Stimulated activated CD4-positive, alpha-beta T cell treated with anti-CD3 and anti-CD28 coated beads, Interleukin-1b, Interleukin-23, amount 100 ng/mL, for 24 hours (primary cell): ENCODE measurements at regions not wholly inside any gene's neighbourhood (a gene's known extent, or its start where the extent isn't known, plus 50 kb on each side); places are given as distances from the start of the nearest gene placed in this dataset.
"Not testable (repeated sequence)": the region's sequence is repeated elsewhere in the genome, so short reads cannot be mapped to it uniquely, and the experiment has no call there.

Experiments
- DNase-seq, 4 experiments: peaks; one replicate each; pipeline ENCODE4 v3.0.0-alpha.2; 2020; ENCODE audit warnings: low read depth in 4 of 4, low spot score in 1 of 4

DNA sequence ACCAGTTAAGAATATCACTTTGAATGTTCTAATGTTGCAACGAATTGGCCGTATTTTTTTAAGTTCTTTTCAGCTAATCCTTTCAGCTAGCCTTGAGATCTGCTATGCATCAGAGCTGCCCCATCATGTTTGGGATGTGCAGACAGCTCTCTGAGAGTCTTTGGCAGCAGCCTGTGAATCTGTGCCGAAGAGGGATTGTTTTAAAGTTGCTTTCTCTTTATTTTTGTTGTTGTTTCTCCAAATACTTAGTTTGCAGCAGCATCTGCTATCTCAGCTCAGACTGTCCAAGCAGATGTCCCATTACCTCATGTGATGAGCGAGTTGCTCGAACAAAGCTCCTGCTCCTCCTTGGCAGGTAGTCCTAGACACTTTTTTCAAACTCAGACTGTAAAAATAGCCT is 1002.5 kb upstream of the INTU start:
- DNase-seq = no peak

DNA sequence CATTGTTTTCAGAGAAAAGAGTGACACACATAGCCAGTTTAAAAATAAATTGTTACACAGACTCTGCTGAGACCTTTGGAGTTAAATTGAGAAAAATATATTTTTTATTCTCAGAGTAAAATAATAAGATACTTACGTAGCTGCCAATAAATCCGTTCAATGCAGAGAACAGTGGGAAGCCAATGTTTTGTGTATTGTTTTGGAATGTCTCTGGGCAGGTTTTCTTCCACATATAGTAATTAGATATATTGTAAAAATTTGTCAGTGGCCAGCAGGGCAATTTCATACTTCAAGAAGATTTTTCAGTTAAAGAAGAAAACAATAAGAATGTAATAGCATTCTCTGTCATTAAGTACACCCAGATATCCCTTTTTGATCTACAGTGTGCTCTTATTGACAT is 999.5 kb upstream of the INTU start:
- no peak for DNase-seq

DNA sequence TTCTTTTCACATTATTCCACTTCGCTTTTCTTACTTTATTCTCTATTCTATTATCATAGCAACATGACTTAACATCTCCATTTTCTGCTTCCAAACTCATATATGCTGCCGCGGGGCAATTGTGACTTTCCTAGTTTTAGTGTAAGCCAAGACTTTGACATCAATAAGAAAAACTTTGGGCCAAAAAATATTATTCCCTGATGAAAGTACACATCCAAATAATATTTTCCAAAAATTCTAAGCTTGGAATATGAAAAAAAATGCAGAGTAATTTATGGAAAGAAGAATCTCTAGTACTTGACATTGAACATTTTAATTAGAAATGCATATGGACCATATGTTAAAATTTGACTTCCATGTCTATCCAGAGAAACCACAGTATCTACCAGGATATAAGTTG is 995.1 kb upstream of the INTU start:
- DNase-seq = no peak

DNA sequence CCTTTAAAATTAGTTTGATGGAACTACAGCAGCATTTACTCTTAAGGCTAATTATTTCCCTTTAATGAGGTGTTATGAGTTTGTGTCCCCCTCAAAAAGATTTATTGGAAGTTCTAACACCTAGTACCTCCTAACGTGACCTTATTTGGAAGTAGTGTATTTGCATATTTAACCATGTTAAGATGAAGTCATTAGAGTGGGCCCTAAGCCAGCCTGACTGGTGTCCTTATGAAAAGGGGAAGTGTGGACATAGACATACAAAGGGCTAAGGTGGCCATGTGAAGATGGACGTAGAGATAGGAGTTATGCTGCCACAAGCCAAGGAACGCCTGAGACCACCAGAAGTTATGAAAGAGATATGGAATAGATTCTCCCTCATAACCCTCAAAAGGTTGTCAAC is 985.4 kb upstream of the INTU start:
- DNase-seq = no peak

DNA sequence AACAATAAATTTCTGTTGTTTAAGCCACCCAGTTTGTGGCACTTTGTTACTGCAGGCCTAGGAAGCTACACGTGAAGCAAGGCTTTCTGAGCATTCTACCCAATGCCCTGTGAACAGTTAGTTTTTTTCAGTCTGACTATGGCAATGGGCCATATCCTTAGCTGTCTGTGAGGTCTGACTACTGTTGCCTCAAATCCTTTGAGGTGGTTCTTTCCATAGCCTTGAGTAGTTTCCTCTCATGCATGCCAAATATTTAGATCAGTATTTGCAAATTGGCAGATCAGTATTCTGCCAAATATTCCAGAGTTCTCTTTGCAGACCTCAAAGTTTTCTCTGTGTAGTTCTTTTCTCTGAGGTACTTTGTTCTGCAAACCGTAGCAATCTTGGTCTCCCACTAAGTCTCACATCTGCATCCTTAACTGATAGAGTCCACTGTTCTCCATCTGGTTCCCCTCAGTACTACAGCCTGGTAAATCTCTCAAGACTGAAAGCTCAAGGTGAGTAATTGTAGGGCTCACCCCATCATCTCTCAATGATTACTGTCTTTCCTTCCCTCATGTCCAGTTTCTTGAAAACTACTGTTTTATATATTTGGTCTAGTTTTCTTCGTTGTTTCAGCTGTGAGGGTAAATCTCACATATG is 984.9 kb upstream of the INTU start:
- DNase-seq = no peak

DNA sequence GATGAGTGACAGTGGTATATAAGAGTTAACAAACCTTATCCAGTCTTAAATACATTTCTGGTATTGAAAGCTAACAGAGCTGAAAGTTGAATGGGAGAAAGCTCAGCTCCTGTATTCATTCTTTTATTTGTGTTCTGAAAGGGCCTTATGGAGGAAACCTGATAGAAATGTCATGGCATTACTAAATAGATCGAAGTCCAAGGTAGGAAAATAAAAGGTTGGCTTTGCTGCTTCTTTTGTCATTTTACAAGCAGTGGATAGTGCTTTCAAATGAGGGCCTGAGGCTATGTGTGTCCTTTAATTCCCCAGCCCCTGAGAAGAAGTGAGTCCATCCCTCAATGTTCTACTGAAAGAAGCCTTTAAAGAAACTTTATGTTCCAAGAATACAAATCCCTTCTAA is 974.3 kb upstream of the INTU start:
- no peak for DNase-seq

DNA sequence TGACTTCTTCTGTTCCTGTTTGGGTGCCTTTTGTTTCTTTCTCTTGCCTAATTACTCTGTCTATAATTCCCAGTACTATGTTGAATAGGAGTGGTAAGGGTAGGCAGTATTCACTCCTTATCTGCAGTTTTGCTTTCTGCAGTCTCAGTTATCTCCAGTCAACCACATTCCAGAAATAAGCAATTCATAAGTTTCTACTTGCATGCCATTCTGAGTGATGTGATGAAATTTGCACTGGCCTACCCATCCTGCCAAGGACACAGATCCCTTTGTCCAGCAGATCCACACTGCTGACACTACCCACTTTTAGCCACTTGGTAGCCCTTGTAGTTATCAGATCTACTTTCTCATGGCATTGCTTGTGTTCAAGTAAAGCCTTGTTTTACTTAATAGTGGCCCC is 971.6 kb upstream of the INTU start:
- DNase-seq = no peak

DNA sequence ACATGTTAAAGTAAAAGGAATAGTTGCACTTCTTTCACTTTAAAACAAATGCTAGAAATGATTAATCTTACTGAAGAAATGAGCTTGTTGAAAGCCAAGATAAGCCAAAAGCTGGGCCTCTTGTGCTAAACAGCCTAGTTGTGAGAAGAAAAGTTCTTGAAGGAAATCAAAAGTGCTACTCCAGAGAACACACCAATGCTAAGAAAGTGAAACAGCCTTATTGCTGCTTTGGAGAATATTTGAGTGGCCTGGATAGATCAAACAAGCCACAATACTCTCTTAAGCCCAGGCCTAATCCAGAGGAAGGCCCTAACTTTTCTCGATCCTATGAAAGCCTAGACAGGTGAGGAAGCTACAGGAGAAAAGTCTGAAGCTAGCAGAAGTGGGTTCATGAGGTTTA is 967.9 kb upstream of the INTU start:
- no peak for DNase-seq

DNA sequence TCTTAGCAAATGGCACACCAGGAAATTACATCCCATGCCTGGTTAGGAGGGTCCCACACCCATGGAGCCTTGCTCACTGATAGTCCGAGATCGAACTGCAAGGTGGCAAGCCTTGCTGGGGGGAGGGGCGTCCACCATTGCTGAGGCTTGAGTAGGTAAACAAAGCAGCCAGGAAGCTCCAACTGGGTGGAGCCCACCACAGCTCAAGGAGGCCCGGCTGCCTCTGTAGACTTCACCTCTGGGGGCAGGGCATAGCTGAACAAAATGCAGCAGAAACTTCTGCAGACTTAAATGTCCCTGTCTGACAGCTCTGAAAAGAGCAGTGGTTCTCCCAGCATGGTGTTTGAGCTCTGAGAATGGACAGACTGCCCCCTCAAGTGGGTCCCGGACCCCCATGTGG is 962.7 kb upstream of the INTU start:
- DNase-seq = not testable (repeated sequence)

DNA sequence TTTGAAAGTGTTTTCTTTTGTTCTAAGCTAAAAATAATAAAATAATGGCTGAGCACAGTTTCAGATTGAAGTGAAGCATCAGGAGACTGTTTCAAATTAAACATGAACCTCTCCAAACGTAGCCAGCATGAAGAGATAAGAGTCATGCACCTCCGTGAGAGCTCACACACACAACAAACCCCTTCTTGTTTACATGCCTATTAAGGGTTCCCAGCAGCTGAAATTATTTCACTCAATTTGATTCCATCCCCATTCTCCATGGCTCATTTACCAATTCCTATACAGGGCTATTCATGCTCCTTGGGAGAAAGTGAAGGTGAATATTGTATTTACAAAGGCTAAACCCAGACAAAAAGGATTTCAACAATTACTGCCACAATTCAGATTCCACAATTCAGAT is 954.1 kb upstream of the INTU start:
- no peak for DNase-seq

DNA sequence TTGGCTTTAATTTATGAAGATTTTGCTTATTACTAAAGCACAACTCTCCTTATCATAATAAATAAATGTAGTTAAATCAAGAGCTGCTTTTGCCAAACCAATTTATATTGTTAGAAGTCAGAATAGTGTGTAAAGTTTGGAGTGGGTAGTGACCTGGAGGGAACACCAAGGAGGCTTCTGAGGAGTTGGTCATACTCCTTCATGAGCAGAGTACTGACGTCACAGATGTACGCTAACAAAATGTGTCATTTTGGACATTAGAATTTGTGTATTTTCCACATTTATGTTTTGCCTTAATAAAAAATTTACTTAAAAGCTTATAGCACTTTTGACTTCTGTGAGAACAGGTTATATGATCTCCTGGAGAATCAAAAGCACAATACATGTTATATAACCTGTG is 953.5 kb upstream of the INTU start:
- no peak for DNase-seq

DNA sequence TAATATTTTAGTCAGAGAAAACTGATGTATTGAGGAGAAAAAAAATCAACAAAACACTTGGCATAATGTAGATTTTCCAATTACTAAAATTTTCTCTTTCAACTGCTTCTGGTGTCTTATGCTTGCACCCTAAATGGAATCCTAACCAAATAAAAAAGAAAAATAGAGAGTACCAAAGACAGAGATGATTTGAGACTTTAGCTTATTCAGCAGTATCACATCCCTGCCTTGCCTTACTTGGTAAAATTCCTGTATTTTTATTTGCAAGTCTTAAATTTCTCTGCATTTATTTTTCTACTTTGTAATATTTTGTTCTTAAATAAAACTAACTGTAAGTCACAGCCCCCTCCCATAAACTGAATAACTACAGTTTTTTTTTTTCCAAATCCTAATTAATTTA is 950.5 kb upstream of the INTU start:
- no peak for DNase-seq

DNA sequence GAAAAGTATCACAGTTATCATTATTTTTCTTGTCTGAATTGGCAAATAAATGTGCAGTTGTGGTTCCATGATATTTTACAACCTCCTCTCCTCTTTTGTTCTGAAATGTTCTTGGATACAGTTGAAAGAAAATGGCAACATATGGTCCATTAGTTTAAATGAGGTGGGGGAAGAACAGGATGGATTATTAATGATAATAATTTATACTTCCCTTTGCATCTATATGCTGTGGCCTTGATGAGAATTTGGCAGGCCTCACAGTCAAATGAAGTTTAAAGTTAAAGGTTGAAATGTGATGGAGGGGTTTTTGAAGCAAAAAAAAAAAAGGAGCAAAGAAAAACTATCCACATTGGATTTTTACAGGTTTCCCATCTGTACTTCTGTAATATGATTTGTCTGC is 946.3 kb upstream of the INTU start:
- DNase-seq = no peak

DNA sequence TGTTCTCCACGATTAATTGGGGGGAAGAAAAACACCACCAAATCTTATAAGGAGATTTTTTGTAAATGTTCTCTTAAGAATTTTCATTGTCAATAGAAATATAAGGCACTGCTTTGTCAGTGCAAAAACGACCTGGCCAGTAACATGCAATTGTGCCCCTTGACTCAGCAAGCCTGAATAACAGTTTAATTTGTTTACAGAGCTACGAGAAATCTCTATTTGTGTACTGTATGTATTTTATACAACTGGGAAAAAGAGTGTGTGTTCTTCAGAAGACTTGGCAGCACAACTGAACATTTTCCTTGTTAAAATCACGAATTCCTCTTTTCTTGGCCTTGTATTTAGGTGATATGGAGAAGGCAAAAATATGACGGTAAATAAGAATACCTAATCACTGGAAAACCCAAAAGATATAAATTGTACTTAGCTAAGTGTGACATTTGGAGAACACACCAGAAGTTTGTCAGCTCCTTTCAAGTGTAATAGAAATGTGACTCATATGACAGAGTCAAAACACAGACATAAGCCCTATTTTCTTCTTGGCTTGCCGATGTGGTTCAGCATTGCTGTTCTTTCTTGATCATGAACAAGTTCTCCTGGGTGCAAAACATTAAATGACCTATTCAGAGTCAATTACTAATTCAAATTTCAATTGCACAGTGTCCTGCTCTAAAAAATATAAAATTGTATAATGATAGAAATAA is 945.0 kb upstream of the INTU start:
- no peak for DNase-seq

DNA sequence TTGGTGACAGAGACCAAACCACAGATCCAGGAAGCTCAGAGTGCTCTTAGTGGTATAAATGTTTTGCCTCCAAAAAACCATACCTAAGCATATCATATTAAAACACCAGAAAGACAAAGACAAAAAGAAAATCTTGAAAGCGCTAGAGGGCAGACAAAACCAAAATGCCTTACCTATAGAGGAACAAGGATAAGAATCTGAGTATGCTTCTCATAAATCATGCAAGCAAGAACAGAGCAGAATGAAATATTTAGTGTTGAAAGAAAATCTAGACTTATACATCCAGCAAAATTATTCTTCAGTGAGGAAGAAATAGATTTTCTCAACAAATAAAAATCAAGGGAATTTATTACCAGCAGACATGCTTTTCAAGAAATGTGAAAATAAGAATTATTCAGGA is 941.0 kb upstream of the INTU start:
- no peak for DNase-seq

DNA sequence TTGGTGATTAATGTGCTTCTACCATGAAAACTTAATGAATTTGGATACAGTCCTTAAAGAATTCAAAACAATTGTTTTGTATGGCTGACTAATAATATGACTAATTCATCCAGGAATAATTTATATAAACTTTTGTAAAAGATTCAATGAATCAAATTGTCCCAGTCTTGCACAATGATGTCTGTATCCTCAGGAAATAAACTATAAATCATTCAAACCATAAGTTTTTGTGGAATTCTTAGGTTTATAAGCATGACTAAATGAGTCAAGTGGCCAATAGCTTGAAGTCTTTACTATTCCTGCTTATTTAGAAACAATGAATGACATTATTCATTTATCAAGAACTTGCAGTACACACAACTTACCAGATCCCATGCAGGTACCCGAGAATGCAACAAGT is 935.0 kb upstream of the INTU start:
- DNase-seq = no peak

DNA sequence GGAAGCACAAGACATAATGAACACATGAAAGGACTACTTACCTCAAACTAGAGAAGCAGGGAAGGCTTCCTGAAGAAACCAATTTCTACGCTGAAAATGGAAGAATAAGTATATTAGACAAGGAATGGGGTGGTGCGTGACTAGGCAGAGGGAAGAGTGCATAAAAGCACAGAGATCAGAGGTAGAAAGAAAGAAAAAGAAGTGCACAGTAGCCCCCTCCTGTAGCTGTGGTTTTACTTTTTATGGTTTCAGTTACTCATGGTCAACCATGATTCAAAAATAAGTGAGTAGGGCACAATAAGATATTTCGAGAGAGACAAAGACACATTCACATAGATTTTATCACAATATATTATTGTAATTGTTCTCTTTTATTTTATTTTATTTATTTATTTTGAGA is 934.5 kb upstream of the INTU start:
- DNase-seq = no peak

DNA sequence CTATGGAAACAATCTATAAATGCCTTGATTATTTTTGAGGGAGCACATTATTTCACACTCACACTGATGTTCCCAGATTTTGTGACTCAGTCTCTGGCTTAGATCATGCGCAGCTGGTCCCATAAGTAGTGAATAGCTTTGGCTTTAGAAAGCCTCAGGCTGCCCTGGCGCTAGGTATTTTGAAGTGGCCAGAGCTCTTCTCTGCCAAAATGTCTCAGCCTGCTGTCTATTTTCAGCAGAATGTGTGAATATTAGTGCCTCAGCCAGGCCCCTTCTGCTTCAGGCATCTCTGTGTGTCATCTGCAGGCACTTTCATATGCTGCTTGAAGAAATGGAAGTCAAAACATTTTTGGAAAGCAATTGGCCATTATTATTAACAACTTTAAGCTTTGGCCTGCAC is 931.0 kb upstream of the INTU start:
- no peak for DNase-seq

DNA sequence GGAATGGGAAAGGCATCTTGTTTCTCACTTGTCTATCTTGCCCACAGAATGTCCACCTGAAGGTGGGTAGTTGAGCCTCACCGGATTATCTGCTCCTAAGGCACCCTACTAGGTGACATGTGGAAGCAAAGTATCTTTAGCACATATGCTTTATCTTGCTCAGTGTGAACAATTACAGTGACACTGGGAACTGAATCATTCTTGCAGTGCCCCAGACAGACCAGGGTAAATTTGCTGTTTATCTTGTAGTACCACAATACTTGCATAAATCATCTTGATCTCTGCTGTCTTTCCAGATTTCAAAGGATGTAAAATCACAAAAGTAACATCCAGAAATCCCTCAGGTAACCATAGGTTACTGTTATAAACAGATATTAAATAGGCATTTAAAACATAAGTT is 930.0 kb upstream of the INTU start:
- DNase-seq = no peak

DNA sequence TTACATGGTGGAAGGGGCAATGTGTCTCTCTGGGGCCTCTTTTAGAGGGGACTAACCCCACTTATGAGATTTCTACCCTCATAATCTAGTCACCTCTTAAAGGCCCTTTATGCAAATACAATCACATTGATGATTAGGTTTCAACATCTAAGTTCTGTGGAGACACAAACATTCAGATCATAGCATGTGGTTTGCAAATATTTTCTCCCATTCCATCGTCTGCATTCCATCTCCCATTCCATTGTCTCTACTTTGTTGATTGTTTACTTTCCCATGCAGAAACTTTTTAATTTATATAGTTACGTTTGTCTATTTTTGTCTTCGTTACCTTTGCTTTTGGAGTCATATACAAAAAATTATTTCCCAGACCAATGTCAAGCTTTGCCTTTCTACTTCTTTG is 927.5 kb upstream of the INTU start:
- no peak for DNase-seq

DNA sequence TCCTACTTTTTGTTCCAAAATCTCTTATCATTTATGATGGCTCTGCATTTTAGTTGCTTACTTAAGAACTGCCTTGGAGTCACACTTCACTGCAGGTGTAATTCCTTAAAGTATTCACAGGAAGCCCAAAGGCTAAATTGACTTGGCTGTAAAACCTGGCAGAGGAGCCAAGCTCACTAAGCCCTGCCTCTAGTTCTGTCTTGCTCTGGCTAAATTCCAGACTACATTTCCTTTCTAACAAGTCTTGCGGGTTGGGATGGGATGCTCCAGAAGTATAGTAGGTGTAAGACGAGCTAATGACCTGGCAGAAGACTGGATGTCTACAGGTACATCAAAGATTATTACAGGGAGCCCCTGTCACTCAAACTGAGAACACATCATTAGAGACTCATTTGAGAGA is 924.0 kb upstream of the INTU start:
- DNase-seq = no peak

DNA sequence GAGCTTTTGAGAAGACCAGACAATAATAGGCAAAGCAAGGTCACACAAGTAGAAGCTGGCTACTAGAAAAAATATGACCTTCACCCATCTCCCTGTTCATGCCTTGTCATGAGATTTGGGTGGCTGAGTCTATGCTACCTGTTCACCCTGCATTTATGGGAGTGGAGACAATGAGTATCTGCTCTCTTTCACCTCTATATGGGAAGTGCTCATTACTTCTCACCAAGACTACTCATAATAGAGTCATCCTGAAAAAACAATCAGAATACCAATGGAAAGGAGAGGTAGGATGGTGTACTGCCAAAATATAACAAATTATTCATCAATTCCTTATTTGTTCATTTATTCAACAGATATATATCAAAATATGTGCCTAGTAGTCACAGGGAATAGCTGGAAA is 921.8 kb upstream of the INTU start:
- DNase-seq = no peak

DNA sequence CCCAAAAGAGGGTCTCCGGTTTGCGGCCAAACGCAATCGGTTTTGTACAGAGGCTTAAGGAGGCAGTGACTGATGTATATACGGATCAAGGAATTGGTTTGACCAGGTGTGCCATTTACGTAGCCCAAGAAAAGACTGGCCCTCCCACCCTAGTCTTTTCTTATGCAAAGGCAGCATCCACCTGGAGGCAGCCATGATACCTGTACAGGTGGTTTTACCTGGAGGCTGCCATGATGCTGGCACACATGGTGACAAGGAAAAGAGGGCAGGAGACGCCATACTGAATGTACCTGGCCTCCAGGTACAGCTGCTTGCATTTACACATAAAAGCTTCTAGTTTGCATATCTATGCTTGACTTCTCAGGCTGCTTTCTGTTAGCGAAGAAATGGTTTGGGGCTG is 917.7 kb upstream of the INTU start:
- DNase-seq = no peak
